ENCODE measurements at regions not wholly inside any gene's neighbourhood (a gene's known extent, or its start where the extent isn't known, plus 50 kb on each side); places are given as distances from the start of the nearest gene placed in this dataset.

GRCh38 chr2:2750867-2751714 lies 420.0 kb upstream of the MYT1L start:
- no peak overlapping the region for H2BK5ac ChIP-seq (ENCODE audit: low read length)
- no peak overlapping the region for H3K4me2 ChIP-seq (ENCODE audit: low read length)
- no peaks in the 10 kb centered on the region for H3K79me1 ChIP-seq (ENCODE audit: low read length)
- H4K5ac ChIP-seq (ENCODE audit: low read length): no peak overlapping the region
- no peaks in the 10 kb centered on the region for H3K4me1 ChIP-seq (ENCODE audit: control insufficient read depth, low read depth, low read length)
- no peak overlapping the region for H3K56ac ChIP-seq (ENCODE audit: low read length)
- H3K4ac ChIP-seq (ENCODE audit: low read depth, low read length): no peak overlapping the region
- no peak overlapping the region for H3K18ac ChIP-seq (ENCODE audit: low read length)
- no peak overlapping the region for H2AK5ac ChIP-seq (ENCODE audit: low read length)
- no peak overlapping the region for H2BK15ac ChIP-seq (replicated peaks; ENCODE audit: low read depth)
- DNase-seq: no peak
- no peak overlapping the region for H3K4me3 ChIP-seq (ENCODE audit: low read length)
- H3K27me3 ChIP-seq (ENCODE audit: insufficient read depth, low read length, poor library complexity): no peaks in the 10 kb centered on the region
- no CpG with 5 or more reads among the region's 44 CpGs for WGBS (ENCODE audit: extremely low coverage, insufficient coverage, low lambda C conversion rate)
- H3K36me3 ChIP-seq (ENCODE audit: control insufficient read depth, insufficient read depth, low read length): no peaks in the 10 kb centered on the region
- H3K79me2 ChIP-seq (ENCODE audit: control insufficient read depth, insufficient read depth, low read length): no peaks in the 10 kb centered on the region
- no peak overlapping the region for H3K23ac ChIP-seq (ENCODE audit: low read length)
- H4K8ac ChIP-seq (ENCODE audit: low read depth, low read length): no peak overlapping the region
- no peak overlapping the region for H3K9ac ChIP-seq (ENCODE audit: low read length)
- H2BK120ac ChIP-seq (ENCODE audit: low read depth, low read length): no peak overlapping the region
- H3K27ac ChIP-seq (ENCODE audit: low read depth, low read length): no peak overlapping the region

GRCh38 chr2:2749206-2749598 lies 418.1 kb upstream of the MYT1L start:
- Histone ChIP-seq H3K27me3 (ENCODE audit: insufficient read depth, low read length, poor library complexity) (no peaks in the 10 kb centered on the region), H3K56ac (ENCODE audit: low read length) (no peak overlapping the region), H2BK15ac (replicated peaks; ENCODE audit: low read depth) (no peak overlapping the region), H3K9ac (ENCODE audit: low read length) (no peak overlapping the region), H3K27ac (ENCODE audit: low read depth, low read length) (no peak overlapping the region), H3K79me1 (ENCODE audit: low read length) (no peaks in the 10 kb centered on the region), H2BK5ac (ENCODE audit: low read length) (no peak overlapping the region), H2BK120ac (ENCODE audit: low read depth, low read length) (no peak overlapping the region), H3K18ac (ENCODE audit: low read length) (no peak overlapping the region), H4K8ac (ENCODE audit: low read depth, low read length) (no peak overlapping the region), H3K4me2 (ENCODE audit: low read length) (no peak overlapping the region), H3K4me1 (ENCODE audit: control insufficient read depth, low read depth, low read length) (no peaks in the 10 kb centered on the region), H2AK5ac (ENCODE audit: low read length) (no peak overlapping the region), H3K4ac (ENCODE audit: low read depth, low read length) (no peak overlapping the region), H3K36me3 (ENCODE audit: control insufficient read depth, insufficient read depth, low read length) (no peaks in the 10 kb centered on the region), H3K4me3 (ENCODE audit: low read length) (no peak overlapping the region), H4K5ac (ENCODE audit: low read length) (no peak overlapping the region), H3K79me2 (ENCODE audit: control insufficient read depth, insufficient read depth, low read length) (no peaks in the 10 kb centered on the region), H3K23ac (ENCODE audit: low read length) (no peak overlapping the region)
- no peak for DNase-seq
- WGBS (ENCODE audit: extremely low coverage, insufficient coverage, low lambda C conversion rate): no CpG with 5 or more reads among the region's 9 CpGs

GRCh38 chr2:2748399-2749205 lies 417.5 kb upstream of the MYT1L start:
- DNase-seq: no peak
- WGBS (ENCODE audit: extremely low coverage, insufficient coverage, low lambda C conversion rate): no CpG with 5 or more reads among the region's 13 CpGs
- no peak overlapping the region for H2BK120ac ChIP-seq (ENCODE audit: low read depth, low read length)
- H3K79me2 ChIP-seq (ENCODE audit: control insufficient read depth, insufficient read depth, low read length): no peaks in the 10 kb centered on the region
- H3K4me2 ChIP-seq (ENCODE audit: low read length): no peak overlapping the region
- no peak overlapping the region for H2BK5ac ChIP-seq (ENCODE audit: low read length)
- H3K4me1 ChIP-seq (ENCODE audit: control insufficient read depth, low read depth, low read length): no peaks in the 10 kb centered on the region
- no peak overlapping the region for H3K4ac ChIP-seq (ENCODE audit: low read depth, low read length)
- H4K5ac ChIP-seq (ENCODE audit: low read length): no peak overlapping the region
- no peak overlapping the region for H2BK15ac ChIP-seq (replicated peaks; ENCODE audit: low read depth)
- H3K9ac ChIP-seq (ENCODE audit: low read length): no peak overlapping the region
- H2AK5ac ChIP-seq (ENCODE audit: low read length): no peak overlapping the region
- no peak overlapping the region for H3K18ac ChIP-seq (ENCODE audit: low read length)
- H3K23ac ChIP-seq (ENCODE audit: low read length): no peak overlapping the region
- H3K79me1 ChIP-seq (ENCODE audit: low read length): no peaks in the 10 kb centered on the region
- H3K4me3 ChIP-seq (ENCODE audit: low read length): no peak overlapping the region
- H4K8ac ChIP-seq (ENCODE audit: low read depth, low read length): no peak overlapping the region
- H3K27me3 ChIP-seq (ENCODE audit: insufficient read depth, low read length, poor library complexity): no peaks in the 10 kb centered on the region
- no peak overlapping the region for H3K56ac ChIP-seq (ENCODE audit: low read length)
- no peak overlapping the region for H3K27ac ChIP-seq (ENCODE audit: low read depth, low read length)
- no peaks in the 10 kb centered on the region for H3K36me3 ChIP-seq (ENCODE audit: control insufficient read depth, insufficient read depth, low read length)

- no peak overlapping the region for H4K5ac ChIP-seq (ENCODE audit: low read length)
- no peak overlapping the region for H2AK5ac ChIP-seq (ENCODE audit: low read length)
- no peak for DNase-seq
- no peak overlapping the region for H3K4me3 ChIP-seq (ENCODE audit: low read length)
- H3K36me3 ChIP-seq (ENCODE audit: control insufficient read depth, insufficient read depth, low read length): no peaks in the 10 kb centered on the region
- H2BK120ac ChIP-seq (ENCODE audit: low read depth, low read length): no peak overlapping the region
- H3K4me1 ChIP-seq (ENCODE audit: control insufficient read depth, low read depth, low read length): no peaks in the 10 kb centered on the region
- no peak overlapping the region for H3K18ac ChIP-seq (ENCODE audit: low read length)
- no peak overlapping the region for H2BK5ac ChIP-seq (ENCODE audit: low read length)
- H3K27me3 ChIP-seq (ENCODE audit: insufficient read depth, low read length, poor library complexity): no peaks in the 10 kb centered on the region
- H3K23ac ChIP-seq (ENCODE audit: low read length): no peak overlapping the region
- no peak overlapping the region for H3K27ac ChIP-seq (ENCODE audit: low read depth, low read length)
- no peak overlapping the region for H3K4ac ChIP-seq (ENCODE audit: low read depth, low read length)
- no peak overlapping the region for H4K8ac ChIP-seq (ENCODE audit: low read depth, low read length)
- no peaks in the 10 kb centered on the region for H3K79me1 ChIP-seq (ENCODE audit: low read length)
- H3K56ac ChIP-seq (ENCODE audit: low read length): no peak overlapping the region
- WGBS (ENCODE audit: extremely low coverage, insufficient coverage, low lambda C conversion rate): no CpG with 5 or more reads among the region's 7 CpGs
- H2BK15ac ChIP-seq (replicated peaks; ENCODE audit: low read depth): no peak overlapping the region
- no peak overlapping the region for H3K9ac ChIP-seq (ENCODE audit: low read length)
- H3K79me2 ChIP-seq (ENCODE audit: control insufficient read depth, insufficient read depth, low read length): no peaks in the 10 kb centered on the region
- H3K4me2 ChIP-seq (ENCODE audit: low read length): no peak overlapping the region
Observed at GRCh38 chr2:2747797-2748301, 416.8 kb upstream of the MYT1L start.

- H2BK15ac ChIP-seq (replicated peaks; ENCODE audit: low read depth): no peak overlapping the region
- H3K18ac ChIP-seq (ENCODE audit: low read length): no peak overlapping the region
- no peak overlapping the region for H3K27ac ChIP-seq (ENCODE audit: low read depth, low read length)
- H3K23ac ChIP-seq (ENCODE audit: low read length): no peak overlapping the region
- H2AK5ac ChIP-seq (ENCODE audit: low read length): no peak overlapping the region
- H3K36me3 ChIP-seq (ENCODE audit: control insufficient read depth, insufficient read depth, low read length): no peaks in the 10 kb centered on the region
- WGBS (ENCODE audit: extremely low coverage, insufficient coverage, low lambda C conversion rate): no CpG with 5 or more reads among the region's 6 CpGs
- H3K9ac ChIP-seq (ENCODE audit: low read length): no peak overlapping the region
- no peak overlapping the region for H4K5ac ChIP-seq (ENCODE audit: low read length)
- DNase-seq: no peak
- H3K79me2 ChIP-seq (ENCODE audit: control insufficient read depth, insufficient read depth, low read length): no peaks in the 10 kb centered on the region
- no peak overlapping the region for H2BK5ac ChIP-seq (ENCODE audit: low read length)
- H3K56ac ChIP-seq (ENCODE audit: low read length): no peak overlapping the region
- H3K4me1 ChIP-seq (ENCODE audit: control insufficient read depth, low read depth, low read length): no peaks in the 10 kb centered on the region
- no peak overlapping the region for H4K8ac ChIP-seq (ENCODE audit: low read depth, low read length)
- no peak overlapping the region for H3K4me3 ChIP-seq (ENCODE audit: low read length)
- H3K79me1 ChIP-seq (ENCODE audit: low read length): no peaks in the 10 kb centered on the region
- no peak overlapping the region for H3K4me2 ChIP-seq (ENCODE audit: low read length)
- no peak overlapping the region for H2BK120ac ChIP-seq (ENCODE audit: low read depth, low read length)
- H3K4ac ChIP-seq (ENCODE audit: low read depth, low read length): no peak overlapping the region
- H3K27me3 ChIP-seq (ENCODE audit: insufficient read depth, low read length, poor library complexity): no peaks in the 10 kb centered on the region
Observed at GRCh38 chr2:2746731-2747130, 415.7 kb upstream of the MYT1L start.

All from mesendoderm (in vitro differentiated cells).